NCI-H345 treated with DMSO at 0.1 percent for 48 hours (cell line): ENCODE measurements at regions not wholly inside any gene's neighbourhood (a gene's known extent, or its start where the extent isn't known, plus 50 kb on each side); places are given as distances from the start of the nearest gene placed in this dataset.
A peak's percentile ranks its signal among the peaks of the same experiment; 100 is the strongest.

Experiments
- DNase-seq: peaks from one replicate; lab custom pipeline; 2025; ENCODE audit not compliant: unreplicated experiment; lab: John Stamatoyannopoulos, UW

- no peak for DNase-seq
These were observed 108.7 kb upstream of the UBL3 start for GRCh38 chr13:29959086-29959485.

DNA sequence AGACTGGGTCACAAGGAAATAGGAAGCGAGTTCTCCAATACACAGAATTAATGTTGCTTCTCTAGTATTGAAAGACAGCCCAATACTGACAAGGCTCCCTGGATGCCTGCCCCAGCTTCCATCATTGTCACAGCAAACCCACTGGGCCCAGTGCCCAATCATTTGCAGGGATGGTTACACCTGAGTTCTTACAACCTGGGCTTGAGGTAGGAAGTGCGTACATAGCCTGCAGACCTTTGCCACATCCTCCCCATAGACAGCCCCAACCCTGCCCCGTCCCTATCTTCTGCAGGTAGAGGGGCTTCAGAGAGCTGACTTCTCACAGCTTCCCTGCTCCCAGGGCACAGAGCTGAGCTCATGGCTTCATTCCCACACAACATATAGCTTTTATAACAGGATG lies 108.1 kb upstream of the UBL3 start:
- no peak for DNase-seq

DNA sequence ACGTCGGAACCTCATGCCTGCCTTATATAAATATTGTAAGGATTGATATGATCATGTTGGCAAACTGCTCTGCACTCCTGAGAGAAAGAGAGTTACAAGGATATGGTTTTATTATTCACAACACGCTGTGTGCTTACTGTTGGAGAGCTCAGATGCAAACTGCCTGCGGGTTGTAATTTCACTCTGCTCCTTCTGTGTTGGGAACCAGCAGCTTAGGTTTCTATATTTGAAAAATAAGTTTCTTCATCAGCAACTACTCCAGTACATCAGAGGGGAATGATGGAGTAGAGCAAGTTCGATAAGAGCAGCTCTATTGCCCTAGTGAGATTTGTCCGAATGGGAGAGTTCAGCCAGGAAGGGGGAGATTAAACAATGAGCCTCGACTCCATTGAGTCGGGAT lies 106.9 kb upstream of the UBL3 start:
- no peak for DNase-seq

DNA sequence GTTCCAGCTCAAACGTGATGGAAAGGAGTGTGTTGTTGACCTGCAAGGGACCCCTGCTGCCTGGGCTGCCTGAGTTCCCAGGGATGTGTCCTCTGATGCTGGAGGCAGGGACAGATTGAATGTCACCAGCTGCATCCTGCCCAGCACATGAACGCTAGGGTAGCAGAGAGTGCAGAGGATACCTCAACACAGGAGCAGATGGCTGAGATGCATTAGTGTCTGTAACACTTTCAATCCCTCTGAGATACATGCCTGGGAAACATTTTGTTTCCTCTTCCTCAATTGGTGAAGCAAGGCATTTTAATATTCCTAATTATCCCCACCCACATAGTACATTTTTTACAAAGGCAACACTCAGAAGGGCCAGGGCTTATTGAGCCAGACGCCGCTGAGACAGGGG lies 106.4 kb upstream of the UBL3 start:
- DNase-seq, result no peak

DNA sequence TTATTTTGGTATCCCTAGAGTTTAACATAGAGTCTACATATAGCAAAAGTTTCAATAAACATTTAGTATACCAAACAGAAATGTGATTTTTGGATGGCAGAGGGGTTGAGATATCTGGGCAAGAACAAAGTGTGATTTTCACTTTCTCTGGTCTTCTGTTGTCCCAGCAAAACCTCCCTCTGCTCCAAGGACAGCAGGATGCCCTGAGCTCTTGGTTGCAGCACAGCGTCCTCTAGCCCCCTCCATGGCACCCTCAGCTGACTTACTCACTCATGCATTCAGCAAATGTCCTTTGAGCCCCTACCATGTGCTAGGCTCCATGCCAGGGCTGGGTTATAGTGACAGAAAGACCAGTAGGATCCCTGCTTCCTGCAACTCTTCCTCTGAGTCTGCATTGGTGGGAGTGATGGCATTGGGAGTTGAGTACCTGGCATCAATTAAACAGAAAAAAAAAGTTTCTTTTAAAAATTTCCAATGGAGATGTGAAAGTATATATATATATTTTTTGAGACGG lies 104.8 kb upstream of the UBL3 start:
- DNase-seq, result no peak

DNA sequence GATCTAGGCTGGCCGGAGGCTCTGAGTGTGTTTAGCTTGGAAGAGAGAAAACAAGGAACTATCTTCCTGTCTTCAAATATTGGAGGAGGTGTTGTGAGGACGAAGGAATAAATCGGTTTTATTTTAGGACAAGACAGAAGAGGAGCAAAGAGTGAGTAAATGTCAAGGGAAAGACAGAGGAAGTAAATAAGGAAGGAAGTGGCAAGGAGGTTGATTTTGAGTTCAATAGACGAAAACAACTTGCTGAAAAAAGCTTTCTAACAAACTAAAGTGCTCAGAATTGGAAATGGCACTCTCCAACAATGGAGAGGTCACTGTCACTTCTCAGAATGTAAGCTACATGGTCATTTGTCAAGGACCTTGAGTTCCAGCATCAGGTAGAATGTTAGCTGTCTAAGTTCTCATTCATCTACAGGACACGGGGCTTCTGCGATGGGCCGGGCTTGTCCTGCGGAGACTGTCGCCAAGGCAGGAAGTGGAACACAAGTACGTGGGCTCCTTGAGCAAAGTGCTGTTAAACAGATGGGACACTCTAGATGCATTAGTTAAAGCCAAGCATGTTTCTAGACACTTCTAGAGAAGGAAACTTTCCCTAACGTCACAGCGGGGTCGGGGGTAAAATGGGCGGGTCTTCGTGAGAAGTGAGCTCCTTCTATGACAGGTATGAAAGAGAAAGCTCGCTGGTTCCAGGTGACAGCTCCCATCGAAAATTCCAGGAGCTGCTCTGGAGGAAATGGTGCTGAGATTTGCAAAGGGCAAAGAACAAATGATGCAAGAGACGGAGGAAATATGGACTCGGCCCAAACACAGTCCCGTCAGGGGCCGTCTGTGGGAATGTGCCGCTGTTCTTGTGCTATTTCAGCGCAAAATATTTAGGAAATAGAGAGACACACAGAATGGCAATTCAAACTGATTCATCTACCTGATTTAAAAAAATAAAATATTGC lies 103.9 kb upstream of the UBL3 start:
- no peak for DNase-seq

- no peak for DNase-seq
These were observed 103.1 kb upstream of the UBL3 start for GRCh38 chr13:29953542-29953941.

DNA sequence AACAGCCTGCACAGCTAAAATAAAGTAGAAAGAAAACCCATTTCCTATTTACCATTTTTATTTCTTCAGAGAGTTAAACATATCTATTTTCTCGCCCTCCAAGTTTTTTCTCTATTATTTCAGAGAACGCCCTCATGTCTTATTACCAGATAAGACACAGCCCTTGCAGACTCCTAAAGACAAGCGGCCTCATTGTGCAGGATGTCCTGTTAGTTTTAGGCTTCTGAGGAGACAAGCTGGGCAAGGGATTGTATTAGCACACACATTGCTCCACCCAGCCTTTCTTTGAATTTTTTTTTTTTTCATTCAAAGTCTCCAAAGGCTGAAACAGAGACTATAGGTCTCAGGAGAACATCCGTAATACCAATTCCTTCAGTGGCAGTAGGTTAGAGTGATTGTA lies 101.8 kb upstream of the UBL3 start:
- no peak for DNase-seq

GRCh38 chr13:29948791-29949190 lies 98.4 kb upstream of the UBL3 start:
- no peak for DNase-seq

DNA sequence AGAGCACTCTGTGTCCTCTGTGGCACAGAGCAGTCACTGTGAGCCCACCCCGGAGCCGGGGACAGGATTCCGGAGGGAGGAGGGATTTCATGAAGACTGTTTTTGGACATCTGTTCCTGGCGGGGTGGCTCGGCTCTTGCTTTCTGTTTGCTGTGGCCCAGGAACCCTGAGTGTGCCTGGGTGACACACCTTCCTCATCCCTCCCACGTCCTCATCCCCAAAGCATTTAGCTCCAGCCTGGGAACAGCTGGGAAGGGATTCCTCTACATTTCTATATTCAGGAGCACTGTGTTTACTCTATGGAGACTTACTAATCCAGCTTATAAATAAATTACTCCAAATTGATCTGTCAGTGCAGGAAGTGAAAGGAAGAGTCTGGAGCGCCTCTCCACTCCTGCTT lies 97.8 kb upstream of the UBL3 start:
- no peak for DNase-seq

DNA sequence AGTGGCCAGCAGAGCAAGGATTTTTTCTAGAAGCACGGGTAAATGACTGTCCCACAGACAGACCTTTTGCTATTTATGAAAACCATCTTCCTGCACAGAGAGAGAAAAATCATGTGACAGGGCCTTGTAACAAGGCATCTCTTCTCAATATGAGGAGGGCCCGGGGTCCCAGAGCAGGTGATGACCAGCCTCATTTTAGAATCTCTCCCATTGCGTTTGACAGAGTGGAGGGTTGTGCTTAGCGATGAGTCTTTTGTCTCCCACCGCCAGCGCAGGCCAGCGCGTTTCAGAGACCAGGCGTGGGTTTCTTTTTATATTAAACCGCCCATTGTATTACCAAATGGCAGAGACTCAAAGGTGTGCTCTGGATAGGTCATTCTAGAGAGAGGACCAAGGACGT lies 97.4 kb upstream of the UBL3 start:
- no peak for DNase-seq

- DNase-seq, result no peak
These were observed 95.7 kb upstream of the UBL3 start for GRCh38 chr13:29946093-29946492.

DNA sequence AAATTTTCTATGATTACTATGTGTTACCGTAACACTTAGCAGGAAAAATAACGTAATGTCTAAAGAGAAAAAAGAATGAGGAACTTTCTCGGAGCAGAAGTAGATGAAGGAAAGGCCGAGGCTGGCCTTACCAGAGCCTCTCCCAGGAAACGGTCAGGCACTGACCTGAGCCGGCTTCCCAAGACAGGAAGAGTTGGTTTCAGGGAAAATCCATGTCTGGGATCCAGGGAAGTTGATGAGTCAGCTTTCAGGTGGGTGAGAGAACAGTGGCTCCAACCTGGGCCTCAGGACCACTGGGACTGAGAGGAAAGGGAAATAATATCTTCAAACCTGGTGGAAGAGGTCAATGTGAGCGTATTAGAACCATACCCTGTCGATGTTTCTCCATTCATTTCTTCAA lies 93.3 kb upstream of the UBL3 start:
- DNase-seq, result no peak

DNA sequence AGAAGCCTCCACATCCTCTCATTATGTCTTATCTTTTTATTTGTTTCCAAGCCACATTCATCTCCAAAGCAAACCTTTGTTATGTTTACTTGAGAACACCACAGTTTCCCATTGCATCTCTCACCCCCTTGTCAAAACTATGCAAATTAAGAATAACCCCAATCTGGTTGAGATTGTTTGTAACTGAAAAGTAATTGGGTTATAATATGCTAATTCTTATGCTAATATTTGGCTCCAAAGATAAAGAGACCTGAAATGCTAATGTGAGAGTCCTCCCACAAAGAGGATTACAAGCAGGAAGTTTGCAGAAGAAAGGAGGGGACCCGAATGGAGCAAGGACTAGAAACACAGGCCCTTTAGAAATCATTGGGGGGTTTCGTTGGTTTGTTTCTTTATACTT lies 92.9 kb upstream of the UBL3 start:
- DNase-seq, result no peak

DNA sequence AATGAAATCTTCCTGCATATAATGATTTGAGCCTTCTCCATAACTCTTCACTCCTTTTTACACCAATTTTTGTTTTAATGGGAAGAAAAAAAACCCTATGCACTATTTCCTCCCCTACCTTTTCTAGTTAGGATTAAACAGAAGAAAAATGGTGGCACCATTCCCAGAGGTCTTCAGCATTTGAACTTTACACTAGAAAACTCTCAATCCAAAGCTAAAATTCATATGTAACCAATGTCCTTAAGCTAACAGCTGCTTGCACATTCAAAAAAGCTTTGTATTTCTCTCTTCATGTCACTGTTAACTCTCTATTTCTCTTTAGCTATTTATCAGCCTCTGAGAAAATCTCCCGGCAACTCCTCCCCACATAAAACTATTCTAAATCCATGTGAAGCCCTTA lies 90.3 kb upstream of the UBL3 start:
- DNase-seq, result no peak

DNA sequence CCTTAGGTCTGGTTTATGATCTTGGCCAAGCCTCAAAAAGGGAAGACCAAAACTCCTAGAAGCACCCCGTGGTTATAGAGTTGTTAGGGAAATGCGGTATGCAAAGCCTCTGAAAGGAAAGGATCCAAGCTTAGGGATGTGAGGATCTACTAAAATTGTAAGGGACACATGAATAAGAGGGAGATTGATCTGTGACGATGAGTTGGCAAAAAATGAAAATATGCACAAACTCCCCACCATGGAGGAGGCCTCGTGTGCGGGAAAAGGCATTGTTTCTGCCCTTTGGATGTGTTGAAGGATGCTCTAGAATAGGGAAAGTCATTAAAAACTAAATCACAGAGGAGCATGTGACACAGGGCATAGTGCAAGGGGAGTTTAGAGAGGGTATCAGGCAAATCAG lies 88.7 kb upstream of the UBL3 start:
- DNase-seq, result no peak

DNA sequence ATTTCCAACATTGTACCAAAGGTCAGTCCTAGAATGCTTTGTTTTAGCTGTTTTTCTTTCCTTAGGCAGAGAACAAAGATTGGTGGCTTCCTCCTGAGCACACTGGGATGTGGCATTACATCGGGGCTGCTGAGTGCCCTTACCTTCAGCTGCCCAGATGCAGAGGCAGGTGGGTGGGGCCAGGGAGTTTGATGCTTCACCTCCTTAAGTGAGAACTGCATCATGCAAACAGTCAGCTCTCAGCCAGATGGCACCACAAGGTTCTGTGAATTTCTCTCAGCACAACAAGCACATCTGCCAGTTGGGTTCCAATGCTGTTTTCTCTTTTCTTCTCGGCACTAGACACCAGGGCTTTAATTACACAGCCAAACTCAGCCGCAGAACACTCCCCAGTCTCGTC lies 87.4 kb upstream of the UBL3 start:
- DNase-seq, result no peak

DNA sequence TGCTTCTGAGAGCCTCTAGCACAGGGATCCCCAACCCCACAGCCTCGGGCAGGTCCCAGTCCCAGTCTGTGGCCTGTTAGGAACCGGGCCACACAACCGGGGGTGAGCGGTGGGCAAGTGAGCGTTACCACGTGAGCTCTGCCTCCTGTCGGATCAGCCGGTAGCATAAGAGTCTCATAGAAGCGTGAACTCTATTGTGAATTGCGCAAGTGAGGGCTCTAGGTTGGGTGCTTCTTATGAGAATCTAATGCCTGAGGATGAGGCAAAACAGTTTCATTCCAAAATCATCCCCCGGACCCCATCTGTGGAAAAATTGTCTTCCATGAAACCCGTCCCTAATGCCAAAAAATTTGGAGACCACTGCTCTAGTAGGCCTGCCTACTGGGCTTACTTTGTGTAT lies 87.0 kb upstream of the UBL3 start:
- DNase-seq, result no peak

DNA sequence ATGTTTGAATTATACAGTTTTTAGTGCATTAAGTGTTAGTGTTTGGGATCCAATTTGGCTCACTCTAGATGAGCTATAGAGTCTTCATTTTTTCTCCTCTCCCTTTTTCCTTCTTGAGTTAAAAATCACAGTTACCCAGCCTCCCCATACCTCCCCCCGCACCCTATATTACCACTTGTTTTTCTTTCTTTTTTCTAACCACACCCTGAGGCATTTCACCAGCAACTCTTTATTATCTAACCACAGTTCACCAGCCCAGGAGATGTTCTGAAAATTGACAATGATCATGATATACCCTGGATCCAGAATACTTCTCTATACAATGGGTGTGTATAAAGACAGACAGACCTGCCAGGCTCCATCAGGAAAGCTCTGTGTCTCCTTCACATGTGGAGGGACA lies 86.5 kb upstream of the UBL3 start:
- no peak for DNase-seq

GRCh38 chr13:29936051-29936813 lies 85.8 kb upstream of the UBL3 start:
- DNase-seq, result no peak

DNA sequence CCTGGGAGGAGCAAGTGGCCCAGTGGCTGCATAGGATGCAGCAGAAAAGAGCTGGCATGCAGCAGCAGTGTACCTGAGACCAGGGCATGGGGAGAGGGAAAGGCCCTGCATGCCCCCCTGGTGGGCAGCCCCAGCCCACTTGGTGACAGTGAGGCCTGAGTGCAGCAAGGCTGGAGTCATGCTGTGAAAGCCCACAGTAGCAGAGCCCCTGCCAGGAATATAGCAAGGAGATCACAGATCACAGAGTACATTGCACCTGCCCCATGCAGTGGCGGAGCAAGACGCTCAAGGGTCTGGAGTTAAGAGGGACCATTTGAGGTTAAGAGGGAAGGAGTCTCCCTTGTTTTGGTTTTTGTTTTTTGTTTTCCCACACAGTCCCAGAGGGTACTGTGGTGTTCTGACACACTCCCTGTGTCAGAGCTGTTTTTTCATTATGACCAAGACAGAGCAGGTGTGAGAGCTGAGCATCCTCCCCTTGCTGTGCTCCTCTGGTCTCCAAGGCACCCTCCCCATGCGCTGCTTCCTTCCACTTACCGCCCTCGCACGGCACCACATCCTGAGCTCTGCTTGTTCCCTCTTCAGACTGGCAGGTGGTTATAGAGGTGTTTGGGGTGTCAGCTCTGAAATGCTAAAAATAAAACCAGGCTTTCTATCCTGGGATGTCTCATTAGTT lies 85.0 kb upstream of the UBL3 start:
- peak; percentile 64 for DNase-seq
